HG02981 (cell line): ENCODE measurements at regions not wholly inside any gene's neighbourhood (a gene's known extent, or its start where the extent isn't known, plus 50 kb on each side); places are given as distances from the start of the nearest gene placed in this dataset.

Experiments used
- ATAC-seq: cut with Tn5 transposase; IDR thresholded peaks from one replicate; pipeline ENCODE4 v1.9.1; 2021; ENCODE audit warnings: mild to moderate bottlenecking, moderate library complexity; ENCODE audit not compliant: unreplicated experiment

DNA sequence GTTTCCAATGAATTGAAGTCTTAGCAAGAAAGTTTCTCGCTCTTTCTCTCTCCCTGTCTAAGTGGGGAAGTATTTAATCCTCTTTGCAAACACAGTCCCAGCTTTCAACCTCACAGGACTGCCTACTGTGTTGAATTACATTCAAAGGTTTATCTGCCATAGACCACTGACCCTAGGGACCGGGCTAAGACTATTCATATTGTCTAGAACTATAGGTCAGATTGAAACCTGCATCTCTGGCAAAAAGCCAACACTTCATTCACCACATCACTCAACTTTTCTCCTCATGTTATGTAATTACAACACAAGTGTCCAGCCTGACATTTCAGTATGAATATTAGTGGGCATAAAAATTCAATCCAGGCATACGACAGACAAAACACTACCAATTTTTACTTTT is 314.7 kb upstream of the RSPO3 start:
- peak; percentile 37 for ATAC-seq

DNA sequence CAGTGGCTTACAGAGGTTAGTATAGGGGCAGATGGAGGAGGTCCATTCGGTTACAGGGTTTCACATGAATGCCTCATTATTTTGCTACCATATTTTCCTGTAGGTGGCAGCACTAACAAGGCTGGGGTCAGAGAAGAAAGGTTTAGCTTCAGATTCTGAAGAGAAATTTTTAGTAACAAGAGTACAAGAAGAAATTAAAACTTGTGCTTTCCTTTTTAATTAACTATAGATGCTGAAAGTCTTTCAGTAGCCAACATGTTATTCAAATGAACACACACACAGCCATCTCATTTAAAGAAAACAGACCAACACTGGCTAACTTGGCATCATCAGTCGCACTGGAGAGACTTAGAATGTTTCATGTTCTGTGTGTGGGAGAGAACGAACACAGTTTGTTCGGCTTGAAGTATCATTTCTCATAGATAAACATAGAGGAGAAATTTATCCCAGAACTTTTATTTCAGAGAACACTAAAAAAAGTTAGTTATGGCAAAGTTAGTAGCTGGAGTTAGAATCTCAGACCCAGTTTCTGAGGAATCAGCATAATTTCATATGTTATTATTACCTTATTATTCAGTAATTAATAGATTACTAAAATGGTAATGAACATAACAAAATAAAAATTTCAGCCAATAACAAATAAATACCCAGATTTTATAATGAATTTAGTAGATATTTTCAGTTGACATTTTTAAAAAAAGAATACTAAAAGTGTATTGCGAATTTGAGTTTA is 314.0 kb upstream of the RSPO3 start:
- ATAC-seq, result peak; percentile 81

DNA sequence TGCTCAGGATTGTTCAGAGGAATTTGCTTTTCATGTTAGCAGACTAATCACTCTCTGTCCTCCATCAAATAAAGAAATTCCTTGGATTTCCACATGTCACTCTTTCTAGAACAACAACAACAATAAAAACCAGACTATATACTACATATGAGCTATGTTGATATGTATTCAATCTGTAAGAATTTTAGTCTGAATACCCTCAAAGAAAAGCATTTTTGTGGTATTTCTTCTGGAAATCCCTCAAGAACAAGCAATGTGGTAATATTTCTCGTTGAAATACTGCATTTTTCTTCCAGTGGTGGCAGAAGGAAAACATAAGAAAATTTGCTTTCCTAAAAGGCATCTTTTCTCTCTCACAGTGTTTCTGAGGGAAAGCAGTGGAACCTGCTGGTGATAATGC is 312.6 kb upstream of the RSPO3 start:
- no peak for ATAC-seq

DNA sequence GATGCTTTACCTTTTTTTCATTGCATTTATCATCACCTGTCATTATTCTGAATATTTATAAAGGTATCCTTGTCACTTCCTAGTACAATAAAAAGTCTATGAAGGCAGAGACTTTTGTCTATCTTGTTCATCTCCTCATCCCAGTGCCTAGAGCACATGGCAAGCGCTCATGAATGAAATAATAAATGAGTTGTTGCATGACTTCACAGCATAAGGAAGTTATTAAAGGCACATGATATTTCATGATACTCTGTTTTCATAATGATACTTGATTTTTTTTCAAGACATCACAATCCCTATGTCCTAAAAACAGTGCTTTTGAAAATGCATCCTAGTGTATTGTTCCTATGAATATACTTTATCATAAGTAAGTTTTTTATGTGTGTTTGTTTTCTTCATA is 310.6 kb upstream of the RSPO3 start:
- ATAC-seq, result no peak

DNA sequence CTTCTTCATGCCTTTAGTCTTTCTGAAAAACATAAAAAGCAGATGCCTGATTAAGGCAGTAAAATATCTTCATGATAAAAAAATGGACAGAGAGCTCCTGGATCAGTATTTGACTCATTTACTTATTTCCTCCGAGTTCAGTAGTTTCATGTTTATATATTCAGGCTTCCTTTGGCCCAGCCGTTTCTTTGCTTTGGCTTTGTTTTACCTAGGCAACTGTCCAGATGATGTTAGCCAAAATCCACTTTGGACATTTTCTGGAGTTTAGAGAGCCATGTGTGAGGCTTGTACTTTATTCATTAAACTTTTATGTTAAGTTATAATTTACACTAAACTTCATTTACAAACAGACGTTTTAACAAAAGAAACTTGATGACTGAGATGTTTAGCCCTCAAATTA is 307.1 kb upstream of the RSPO3 start:
- no peak for ATAC-seq

DNA sequence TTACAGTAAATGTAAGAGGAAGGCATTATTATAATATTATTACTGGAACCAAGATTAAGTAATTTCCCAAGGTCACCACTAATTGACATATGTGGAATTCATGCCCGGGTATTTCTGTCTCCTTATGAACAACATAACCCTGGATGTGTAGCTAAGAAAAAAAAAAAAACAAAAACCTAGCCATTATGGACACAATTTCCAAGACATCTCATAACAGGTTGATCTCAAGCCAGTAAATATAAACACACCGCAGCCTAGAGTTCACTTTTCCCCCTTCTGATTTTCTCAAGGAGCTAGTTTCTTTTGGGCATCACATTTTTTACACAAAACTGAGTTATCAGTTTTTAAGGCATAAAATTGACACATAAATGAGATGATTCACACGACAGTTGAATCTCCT is 306.5 kb upstream of the RSPO3 start:
- ATAC-seq, result no peak

DNA sequence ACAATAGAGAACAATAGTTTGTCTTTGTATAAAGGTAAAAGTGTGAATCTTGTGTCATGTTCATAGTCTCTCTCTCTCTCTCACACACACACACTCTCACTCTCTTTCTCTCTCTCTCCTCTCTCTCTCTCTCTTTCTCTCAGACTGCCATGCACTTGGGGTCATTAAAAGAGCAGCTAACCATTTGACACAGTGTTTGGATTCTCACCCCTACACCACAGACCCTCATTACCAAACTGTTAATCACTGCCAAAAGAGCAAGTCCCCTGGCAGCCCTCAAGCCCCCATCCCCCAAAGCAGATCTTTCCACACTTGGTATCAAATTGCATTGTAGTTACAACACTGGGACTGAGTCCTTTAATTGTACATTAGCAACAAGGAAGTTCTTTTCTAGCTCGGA is 305.8 kb upstream of the RSPO3 start:
- no peak for ATAC-seq

DNA sequence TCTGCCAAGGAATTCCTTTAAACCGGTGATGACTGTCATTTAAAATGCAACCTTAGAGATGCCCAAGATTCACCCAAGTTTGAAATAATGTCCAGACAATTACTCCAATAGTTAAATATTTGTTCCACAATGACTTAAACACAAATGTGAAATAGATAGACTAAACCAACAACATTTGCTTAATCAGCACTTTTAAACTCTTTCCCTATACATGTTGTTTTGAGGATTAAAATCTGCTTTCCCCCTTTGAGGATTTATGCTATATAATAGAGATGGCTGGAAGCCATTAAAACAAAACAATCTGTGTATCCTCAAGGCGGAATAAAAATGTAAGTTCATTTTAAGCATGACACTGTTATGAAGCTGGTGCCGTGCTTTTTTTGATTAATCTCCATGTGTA is 297.8 kb upstream of the RSPO3 start:
- ATAC-seq, result no peak

DNA sequence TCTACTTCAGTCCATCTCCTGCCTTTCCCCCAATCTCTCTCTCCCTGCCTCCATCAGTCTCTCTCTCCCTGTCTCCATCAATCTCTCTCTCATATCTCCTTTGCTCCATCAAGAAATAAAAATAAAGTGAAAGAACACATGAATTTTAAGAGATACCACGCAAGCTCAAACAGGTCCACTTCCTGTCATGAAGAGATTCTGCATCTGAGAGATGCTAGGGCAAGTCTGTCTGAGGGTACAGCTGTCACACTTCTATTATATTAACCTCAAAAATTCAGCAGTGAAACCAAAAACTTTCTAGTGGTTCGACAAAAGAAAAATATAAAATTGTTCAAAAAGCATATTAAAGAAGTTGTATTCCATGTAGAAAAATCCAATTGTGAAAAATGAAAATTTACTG is 296.8 kb upstream of the RSPO3 start:
- ATAC-seq, result no peak

DNA sequence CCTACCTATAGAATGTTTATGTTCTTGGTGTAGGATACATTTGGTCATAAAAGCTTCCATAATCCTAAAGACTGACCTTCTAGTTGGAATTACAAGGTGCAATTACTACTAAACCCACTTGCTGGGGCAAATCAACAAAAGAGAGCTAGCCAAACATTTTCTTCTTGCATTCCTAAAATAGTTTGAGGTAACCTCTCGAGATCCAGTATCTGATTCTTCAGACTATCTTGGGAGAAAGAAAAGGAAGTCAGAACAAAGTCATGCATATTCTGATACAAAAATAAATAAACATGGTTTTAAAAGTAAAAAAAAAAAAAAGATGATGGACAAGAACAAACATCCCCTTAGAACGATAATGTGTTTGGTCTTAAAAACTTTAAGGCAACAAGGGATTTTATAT is 294.2 kb upstream of the RSPO3 start:
- no peak for ATAC-seq

DNA sequence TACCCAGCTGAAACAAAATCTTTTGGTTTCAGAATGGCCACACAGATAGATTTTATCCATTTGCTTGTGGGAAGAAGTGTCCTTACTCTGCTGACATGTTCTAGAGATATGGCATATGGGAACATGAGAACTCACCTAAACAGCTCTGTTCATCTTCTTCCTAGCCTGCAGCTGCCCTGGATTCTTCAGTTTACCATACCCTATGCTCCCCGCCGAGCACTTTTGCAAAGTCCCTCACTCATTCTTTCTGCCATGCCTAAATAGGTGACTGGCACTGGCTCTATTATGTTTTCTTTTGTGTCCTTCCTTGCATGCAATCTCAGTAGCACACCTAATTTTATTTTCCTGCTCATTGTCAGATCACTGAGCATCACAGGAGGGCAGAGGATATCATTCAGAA is 293.7 kb upstream of the RSPO3 start:
- ATAC-seq, result no peak

DNA sequence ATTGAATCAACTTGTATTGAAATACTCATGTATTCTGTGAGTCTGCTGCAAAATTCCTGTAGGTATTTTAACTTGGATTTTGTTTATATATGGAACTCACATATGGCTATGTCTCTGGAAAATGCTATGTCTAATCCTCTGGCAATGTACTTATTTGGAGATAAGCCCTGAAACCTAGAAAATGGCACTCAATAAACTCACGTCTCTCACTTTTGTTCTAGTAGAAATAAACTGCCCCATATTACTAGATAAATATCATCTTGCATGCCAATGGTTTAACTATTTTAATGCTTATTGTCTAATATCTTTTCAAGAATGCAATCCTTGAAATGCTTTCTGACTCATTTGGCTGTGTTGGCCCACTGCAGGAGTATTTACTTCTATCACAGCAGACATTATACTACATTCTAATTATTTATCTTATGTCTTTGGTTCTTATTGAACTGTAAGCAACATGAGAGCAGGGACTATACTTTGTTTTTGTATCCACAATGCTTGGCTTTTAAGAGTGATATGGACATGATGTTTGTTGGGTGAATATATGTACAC is 292.2 kb upstream of the RSPO3 start:
- no peak for ATAC-seq

DNA sequence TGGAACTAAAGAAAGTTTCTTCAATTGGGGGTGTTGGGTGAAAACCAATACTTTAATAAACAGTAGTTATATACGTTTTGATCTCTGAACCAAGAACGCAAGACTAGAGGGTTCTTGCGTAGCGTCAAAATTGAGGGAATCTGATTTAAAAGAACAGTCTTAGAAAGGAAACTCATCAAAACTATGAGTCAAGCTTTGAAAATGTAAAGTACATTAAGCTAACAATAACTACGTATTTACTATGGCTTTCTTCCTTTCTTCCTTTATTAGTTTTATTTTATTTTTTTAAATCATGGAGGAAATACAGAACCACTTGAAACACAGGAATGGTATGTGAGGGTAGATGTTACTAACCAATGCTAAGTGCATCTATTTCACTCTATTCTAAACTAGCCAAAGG is 287.0 kb upstream of the RSPO3 start:
- no peak for ATAC-seq

DNA sequence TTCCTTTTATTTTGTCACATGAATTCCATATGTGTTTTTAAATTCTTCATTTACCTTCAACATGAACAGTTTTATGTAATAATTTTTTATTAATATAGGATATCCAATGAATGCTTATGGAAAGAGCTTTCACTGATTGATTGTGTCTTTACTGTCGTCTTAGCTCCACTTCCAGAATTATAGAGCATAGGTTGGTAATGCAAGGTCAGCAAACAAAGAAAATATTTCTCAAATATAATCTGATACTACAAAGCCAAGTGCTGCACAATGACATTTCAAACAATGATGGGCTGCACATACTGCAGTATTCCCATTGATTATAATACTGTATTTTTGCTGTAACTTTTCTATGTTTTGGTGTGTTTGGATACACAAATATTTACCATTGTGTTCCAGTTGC is 275.7 kb upstream of the RSPO3 start:
- ATAC-seq, result no peak

DNA sequence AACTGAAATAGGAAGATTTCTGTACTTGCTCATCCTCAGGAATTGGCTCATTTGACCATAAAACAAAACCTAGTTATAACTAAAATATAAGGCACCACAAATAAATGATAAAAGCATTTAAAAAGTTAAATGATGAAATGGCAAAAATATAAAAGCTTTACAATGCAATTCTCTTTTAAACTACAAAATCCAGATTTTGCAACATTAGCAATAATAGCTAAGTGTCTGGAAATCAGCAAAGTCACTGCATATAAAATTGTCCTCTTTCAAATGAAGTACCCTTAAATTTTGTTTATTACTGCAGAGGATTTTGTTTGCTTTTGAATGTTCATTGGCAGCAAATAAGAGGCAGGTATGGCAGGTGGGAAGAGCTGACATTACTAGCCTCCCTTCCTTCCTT is 270.4 kb upstream of the RSPO3 start:
- ATAC-seq, result no peak

DNA sequence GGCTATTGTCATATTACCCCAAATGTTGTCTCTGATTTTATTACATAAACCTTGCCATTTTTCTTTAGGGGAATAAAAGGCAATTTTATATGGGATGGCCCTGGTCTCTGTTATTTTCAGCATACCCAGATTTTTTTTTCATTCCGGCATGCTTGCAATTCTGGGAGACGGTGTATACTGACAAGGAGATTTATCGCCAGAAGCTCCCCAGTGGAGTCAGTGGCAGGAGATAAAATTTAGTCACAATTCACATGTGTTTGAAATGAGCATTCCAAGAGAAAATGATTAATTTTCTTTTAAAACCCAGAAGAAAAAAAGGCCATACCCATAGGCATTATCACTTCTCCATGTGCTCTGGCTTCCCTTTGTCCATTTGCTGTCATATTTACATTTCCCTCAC is 250.8 kb upstream of the RSPO3 start:
- no peak for ATAC-seq

DNA sequence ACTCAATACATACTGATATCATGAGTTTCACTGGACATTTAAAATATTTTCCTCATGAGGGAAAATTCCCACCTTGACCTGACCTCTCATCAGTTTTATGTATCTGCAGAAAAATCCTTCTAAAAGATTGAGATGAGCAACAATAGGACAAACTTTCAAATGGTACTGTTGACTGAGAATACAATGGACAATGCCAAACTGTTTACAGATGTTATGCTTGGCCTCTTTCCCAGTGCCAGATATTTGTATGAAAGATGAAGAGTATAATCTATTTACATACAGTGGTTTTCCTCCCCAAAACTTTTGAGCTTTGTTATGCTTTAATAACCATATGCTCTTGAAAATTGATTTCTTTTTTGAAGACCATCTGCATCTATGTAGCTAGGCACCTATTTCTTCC is 245.1 kb upstream of the RSPO3 start:
- ATAC-seq, result no peak

DNA sequence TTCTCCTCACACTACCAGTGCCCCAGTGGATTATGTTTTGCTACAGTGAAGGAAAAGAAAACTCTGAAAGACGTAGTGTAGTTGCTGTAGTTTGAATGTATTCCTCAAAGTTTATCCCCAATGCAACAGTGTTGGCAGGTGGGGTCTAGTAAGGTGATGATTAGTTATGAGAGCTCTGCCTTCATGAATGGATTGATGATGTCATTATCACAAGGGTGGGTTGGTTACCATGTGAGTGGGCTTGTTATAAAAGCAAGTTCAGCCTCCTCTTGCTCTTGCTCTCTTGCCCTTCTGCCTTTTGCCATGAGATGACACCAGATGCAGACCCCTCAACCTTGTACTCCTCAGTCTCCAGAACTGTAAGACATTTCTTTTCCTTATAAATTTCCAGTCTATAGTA is 244.7 kb upstream of the RSPO3 start:
- ATAC-seq, result no peak

DNA sequence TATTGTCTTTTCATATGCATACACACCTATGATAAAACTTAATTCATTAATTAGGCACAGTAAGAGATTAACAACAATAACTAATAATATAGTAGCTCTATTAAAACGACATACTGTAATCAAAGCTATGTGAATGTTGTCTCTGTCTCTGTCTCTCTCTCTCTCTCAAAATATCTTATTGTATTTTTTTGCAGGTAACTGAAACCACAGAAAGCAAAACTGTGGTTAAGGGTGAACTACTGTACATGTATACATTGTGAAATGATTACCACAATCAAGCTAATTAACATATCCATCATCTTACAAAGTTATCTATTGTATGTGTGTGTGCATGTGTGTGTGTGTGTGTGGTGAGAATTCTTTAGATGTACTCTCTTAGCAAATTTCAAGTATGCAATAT is 242.0 kb upstream of the RSPO3 start:
- ATAC-seq, result no peak

DNA sequence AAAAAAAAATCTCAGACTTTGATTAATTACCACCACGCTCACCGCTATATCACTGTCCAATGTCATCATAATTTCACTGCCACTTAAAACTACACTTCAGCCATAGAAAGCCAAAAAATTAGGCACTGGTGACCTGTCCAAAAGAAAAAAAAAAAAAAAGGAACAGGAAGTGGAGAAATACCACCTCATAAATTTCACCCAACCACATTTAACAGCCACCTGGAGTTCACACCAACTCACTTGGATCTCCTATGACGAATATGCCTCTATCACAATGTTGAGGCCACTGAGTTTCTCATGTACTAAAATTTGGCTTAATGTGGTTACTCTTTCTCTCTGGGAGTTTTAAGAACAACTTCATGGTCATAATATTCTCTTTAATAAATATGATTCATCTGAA is 237.5 kb upstream of the RSPO3 start:
- no peak for ATAC-seq

DNA sequence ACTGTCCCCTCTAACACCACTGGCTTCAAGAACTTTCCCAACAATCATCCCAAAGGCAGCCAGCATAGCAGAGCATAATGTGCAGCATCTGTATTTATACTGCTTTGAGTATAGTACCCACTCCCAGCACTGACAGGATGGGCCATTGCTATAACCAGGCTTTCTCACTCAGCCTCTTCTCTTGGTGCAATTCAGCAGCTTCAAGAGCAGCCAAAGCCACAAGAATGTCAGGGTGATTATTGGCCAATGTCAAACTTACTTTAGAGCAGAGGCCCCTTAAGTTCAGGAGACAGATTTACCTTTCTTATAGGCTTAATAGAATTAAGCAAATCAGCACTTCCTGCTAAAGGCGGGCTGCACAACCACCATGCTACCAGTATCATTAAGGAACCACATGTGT is 232.4 kb upstream of the RSPO3 start:
- no peak for ATAC-seq

DNA sequence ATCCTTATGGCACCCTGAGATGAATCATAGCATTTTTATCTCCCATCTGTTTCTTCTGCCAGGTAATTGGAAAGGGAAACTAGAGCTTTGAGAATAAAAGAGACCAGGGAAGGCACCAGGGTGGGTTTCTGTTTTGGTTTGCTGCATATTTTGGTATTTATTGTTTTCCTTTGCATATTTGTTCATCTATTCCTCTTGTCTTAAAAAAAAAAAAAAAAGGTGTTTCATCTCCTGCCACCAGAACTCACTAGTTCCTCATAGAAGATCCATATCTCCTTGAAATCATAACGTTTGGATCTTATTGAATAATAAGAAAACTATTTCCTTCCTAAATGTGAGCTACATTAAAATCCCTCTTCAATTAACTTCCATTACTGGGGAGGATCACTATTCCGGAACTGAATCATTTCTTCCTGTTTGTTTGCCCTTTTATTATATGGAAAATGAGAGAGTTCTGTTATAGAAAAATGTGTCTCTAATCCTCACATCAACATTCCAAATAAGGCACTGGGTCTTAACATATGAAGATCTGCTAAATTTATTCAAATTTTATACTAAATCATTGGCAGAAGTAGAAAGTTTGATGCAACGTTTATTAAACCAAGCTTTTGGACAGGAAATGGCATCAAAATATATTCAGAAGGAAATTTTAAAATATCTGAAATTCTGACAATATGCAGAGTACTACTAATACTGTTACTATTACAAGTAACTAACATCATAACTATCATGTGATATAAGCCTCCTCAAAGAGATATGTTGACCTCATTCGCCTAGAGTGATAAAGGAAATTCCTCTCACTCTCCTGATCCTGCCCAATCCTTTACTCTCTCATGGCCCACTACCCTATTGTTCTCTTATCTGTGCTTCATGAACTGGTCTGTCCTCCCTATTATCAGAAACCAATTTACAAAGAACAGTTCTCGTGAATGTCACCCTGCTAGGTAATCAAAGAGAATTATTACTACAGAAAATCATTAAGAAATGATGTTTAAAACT is 229.4 kb upstream of the RSPO3 start:
- ATAC-seq, result no peak
